HFF-Myc (cell line): ENCODE measurements at regions not wholly inside any gene's neighbourhood (a gene's known extent, or its start where the extent isn't known, plus 50 kb on each side); places are given as distances from the start of the nearest gene placed in this dataset.

Experiments used
- DNase-seq: peaks from one replicate; pipeline ENCODE4 v3.0.0-alpha.2; 2011; ENCODE audit warnings: low read depth; ENCODE audit errors: extremely low read depth
- H3K4me3 ChIP-seq: replicated peaks from 2 replicates; pipeline ENCODE4 v1.5.1; 2011; ENCODE audit warnings: low read depth, mild to moderate bottlenecking, control low read depth, low read length
- CTCF ChIP-seq: IDR thresholded peaks from 2 replicates; pipeline ENCODE4 v1.5.1; 2012; ENCODE audit warnings: mild to moderate bottlenecking, low read depth, low read length, control low read depth; ENCODE audit errors: missing control alignments

- no peak for DNase-seq
- no peak overlapping the region for H3K4me3 ChIP-seq
- no peak for TF ChIP-seq CTCF
These were observed 551.9 kb upstream of the GOLIM4 start for GRCh38 chr3:168647582-168647981.

- no peak for DNase-seq
- H3K4me3 ChIP-seq, result no peak overlapping the region
- TF ChIP-seq CTCF, result no peak
These were observed 549.5 kb upstream of the GOLIM4 start for GRCh38 chr3:168645180-168645579.

GRCh38 chr3:168628549-168628948 lies 532.8 kb upstream of the GOLIM4 start:
- H3K4me3 ChIP-seq, result no peak overlapping the region
- TF ChIP-seq CTCF, result no peak
- DNase-seq, result no peak

- DNase-seq, result no peak
- no peak for TF ChIP-seq CTCF
- no peak overlapping the region for H3K4me3 ChIP-seq
These were observed 529.8 kb upstream of the GOLIM4 start for GRCh38 chr3:168625477-168625876.

GRCh38 chr3:168624892-168625448 lies 529.2 kb upstream of the GOLIM4 start:
- no peak for DNase-seq
- H3K4me3 ChIP-seq, result no peak overlapping the region
- TF ChIP-seq CTCF, result no peak

- DNase-seq, result no peak
- TF ChIP-seq CTCF, result no peak
- no peak overlapping the region for H3K4me3 ChIP-seq
These were observed 528.5 kb upstream of the GOLIM4 start for GRCh38 chr3:168624195-168624594.

- DNase-seq, result no peak
- no peak for TF ChIP-seq CTCF
- H3K4me3 ChIP-seq, result no peak overlapping the region
These were observed 527.1 kb upstream of the GOLIM4 start for GRCh38 chr3:168622795-168623194.
